Activated naive CD4-positive, alpha-beta T cell treated with anti-CD3 and anti-CD28 coated beads for 36 hours (primary cell): ENCODE measurements at regions not wholly inside any gene's neighbourhood (a gene's known extent, or its start where the extent isn't known, plus 50 kb on each side); places are given as distances from the start of the nearest gene placed in this dataset.
"Not testable (repeated sequence)": the region's sequence is repeated elsewhere in the genome, so short reads cannot be mapped to it uniquely, and the experiment has no call there.

ENCODE experiments used
- CTCF ChIA-PET: fragments of 350-600 bp; sonication (Branson Sonifier 250); formaldehyde crosslinking; loops from one replicate; lab custom pipeline; 2021; ENCODE audit warnings: antibody characterized with exemption; lab: Charles Lee
- DNase-seq: peaks from one replicate; pipeline ENCODE4 v3.0.0-alpha.2; 2020
- H3K27ac Mint-ChIP-seq: one replicate; pipeline ENCODE4 v1.8.0; 2021; ENCODE audit warnings: mild to moderate bottlenecking, mixed read lengths
- H3K27me3 Mint-ChIP-seq: one replicate; pipeline ENCODE4 v1.8.0; 2021; ENCODE audit warnings: low read depth, mixed read lengths
- H3K36me3 Mint-ChIP-seq: one replicate; pipeline ENCODE4 v1.8.0; 2021; ENCODE audit warnings: low read depth, mixed read lengths
- H3K4me1 Mint-ChIP-seq: one replicate; pipeline ENCODE4 v1.8.0; 2021; ENCODE audit warnings: low read depth, mixed read lengths
- H3K4me3 Mint-ChIP-seq: one replicate; pipeline ENCODE4 v1.8.0; 2021; ENCODE audit warnings: mild to moderate bottlenecking, moderate library complexity, mixed read lengths
- H3K9me3 Mint-ChIP-seq: one replicate; pipeline ENCODE4 v1.8.0; 2021; ENCODE audit warnings: mixed read lengths
- intact Hi-C: fragments of 100-400 bp; cut with micrococcal nuclease; formaldehyde crosslinking; loops from one replicate; pipeline ENCODE4 v1.15.1; 2023

DNA sequence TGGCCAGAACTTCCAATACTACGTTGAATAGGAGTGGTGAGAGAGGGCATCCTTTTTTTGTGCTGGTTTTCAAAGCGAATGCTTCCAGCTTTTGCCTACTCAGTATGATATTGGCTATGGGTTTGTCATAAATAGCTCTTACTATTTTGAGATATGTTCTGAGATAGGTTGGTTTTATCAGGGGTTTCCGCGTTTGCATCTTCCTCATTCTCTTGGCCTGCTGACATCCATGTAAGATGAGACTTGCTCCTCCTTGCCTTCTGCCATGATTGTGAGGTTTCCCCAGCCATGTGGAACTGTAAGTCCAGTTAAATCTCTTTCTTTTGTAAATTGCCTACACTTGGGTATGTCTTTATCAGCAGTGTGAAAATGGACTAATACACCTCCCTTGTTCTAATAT, 71.2 kb upstream of the C7orf33 start:
- CTCF ChIA-PET = interaction anchor here (0.6 to 1.4 kb wide), 4 partner anchors 8 to 253 kb away, joined by 3 to 5 read pairs (median 3); no protein-coding TSS in a partner anchor
- DNase-seq, H3K4me3 Mint-ChIP-seq, H3K36me3 Mint-ChIP-seq, intact Hi-C loops, H3K27ac Mint-ChIP-seq, H3K4me1 Mint-ChIP-seq, H3K9me3 Mint-ChIP-seq: not testable (repeated sequence)
- peaks cover 39% of the 10 kb centered on the region for H3K27me3 Mint-ChIP-seq

DNA sequence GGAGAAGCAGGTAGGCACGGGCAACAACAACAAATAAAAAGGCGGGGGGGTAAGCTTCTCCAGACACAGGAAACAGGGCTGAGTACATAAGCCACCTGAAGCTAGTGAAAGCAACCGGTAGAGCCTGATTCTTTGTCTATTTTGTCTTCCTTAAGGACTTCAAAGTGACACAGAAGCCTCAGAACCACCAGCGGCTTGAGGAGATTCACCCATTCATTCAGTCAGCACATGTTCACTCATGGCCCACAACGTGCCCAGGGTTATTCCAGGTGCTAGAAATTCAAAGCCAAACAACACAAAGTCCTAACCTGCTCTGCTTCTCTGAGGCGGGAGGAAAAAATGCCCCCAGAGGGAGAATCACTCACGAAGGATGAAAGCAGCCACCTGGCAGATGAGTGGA, 69.3 kb upstream of the C7orf33 start:
- no peaks in the 10 kb centered on the region for H3K4me1 Mint-ChIP-seq
- no peaks in the 10 kb centered on the region for H3K9me3 Mint-ChIP-seq
- CTCF ChIA-PET = interaction anchor here (0.7 kb wide), 1 partner anchor 231 kb away, joined by 3 read pairs; no protein-coding TSS in a partner anchor
- H3K27me3 Mint-ChIP-seq = peaks cover 50% of the 10 kb centered on the region
- no peak for DNase-seq
- no peaks in the 10 kb centered on the region for H3K36me3 Mint-ChIP-seq
- no peak overlapping the region for H3K4me3 Mint-ChIP-seq
- intact Hi-C loops = no loop called here
- no peak overlapping the region for H3K27ac Mint-ChIP-seq

DNA sequence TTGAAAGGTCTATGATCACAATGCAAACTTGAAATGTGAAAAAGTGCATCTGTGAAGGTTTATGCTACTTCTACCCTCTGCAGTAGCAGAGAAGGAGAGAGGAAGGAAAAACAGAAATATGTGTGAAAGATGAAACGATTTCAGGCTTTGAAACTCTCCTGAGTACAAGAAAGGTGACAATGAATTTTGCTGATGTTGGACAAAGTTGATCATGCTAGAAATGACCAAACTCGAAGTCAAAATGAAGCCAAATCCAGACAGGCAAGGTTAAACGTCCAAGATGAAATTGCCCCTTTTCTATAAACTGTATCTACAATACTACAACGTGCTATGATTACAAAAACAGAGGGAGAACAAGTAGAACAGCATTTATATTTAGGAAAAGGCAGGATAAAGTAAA, 67.0 kb upstream of the C7orf33 start:
- DNase-seq = no peak
- CTCF ChIA-PET = interaction anchor here (0.7 to 2.0 kb wide), 2 partner anchors 19 to 304 kb away, joined by 4 to 5 read pairs; no protein-coding TSS in a partner anchor
- Mint-ChIP-seq H3K4me3 (no peak overlapping the region), H3K36me3 (no peaks in the 10 kb centered on the region), H3K9me3 (no peaks in the 10 kb centered on the region), H3K27ac (no peak overlapping the region), H3K27me3 (peaks cover 44% of the 10 kb centered on the region), H3K4me1 (peaks cover 4% of the 10 kb centered on the region)
- intact Hi-C loops = no loop called here

DNA sequence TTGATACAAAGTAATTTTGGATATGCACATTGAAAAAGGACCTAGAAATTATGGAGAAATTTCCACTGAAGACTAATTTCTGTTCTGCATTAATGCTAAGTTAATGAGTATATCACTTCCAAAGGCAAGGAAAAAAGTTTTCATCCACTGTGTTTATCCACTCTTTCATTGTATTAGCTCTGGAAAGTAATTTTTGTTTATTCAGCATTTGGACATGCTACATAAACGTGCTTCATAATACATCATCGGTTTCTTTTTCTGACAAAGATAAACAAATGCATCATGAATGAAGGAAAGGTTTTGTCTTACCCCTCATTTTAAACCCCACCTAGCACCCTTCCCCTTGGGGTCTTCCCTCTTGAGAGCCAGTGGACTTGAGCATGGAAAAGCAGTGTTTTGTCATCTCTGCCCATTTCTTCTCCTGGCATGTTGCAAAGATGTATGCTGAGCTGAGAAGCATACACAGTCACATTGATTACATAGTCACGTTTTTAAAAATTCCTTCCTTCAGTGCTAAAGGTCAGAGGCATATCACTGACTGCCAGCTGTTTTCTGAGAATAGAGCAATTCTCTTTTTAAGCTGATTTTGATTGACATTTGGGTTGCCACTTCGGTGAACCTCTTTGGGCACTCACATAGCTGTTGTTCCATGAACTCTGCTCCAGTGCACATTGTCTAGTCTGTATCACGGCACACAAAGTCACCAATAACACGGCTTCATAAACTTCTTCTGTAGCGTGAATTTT, 65.9 kb upstream of the C7orf33 start:
- CTCF ChIA-PET = interaction anchor here (0.7 to 2.0 kb wide), 2 partner anchors 20 to 80 kb away, joined by 3 to 5 read pairs; no protein-coding TSS in a partner anchor
- intact Hi-C loops = no loop called here
- H3K9me3 Mint-ChIP-seq = no peaks in the 10 kb centered on the region
- H3K27ac Mint-ChIP-seq = no peak overlapping the region
- no peak overlapping the region for H3K4me3 Mint-ChIP-seq
- H3K27me3 Mint-ChIP-seq = peaks cover 43% of the 10 kb centered on the region
- H3K4me1 Mint-ChIP-seq = peaks cover 4% of the 10 kb centered on the region
- H3K36me3 Mint-ChIP-seq = no peaks in the 10 kb centered on the region
- no peak for DNase-seq

DNA sequence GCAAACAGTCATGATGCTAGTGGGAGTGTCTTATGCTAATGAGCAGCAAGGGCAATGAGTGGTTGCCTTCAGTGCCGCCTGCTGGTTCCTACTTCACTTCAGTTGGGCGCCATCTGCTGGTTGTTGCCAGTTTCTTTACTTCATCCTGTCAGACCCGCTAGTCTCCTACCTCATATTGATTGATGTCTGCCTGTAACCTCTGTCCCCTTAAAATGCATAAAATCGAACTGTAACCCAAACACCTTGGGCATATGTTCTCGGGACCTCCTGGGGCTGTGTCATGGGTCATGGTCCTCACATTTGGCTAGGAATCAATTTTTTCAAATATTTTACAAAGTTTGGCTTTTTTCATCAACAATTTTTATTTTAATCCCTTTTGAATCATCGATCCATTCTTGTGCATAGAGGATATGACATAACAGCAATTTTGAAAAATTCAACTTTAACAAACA, 62.8 kb upstream of the C7orf33 start:
- peak; percentile 98 for DNase-seq
- no peaks in the 10 kb centered on the region for H3K9me3 Mint-ChIP-seq
- intact Hi-C loops = loop anchor here (1.0 kb wide), 4 partner anchors 23 to 439 kb away; no protein-coding TSS in a partner anchor
- peaks cover 4% of the 10 kb centered on the region for H3K4me1 Mint-ChIP-seq
- no peak overlapping the region for H3K27ac Mint-ChIP-seq
- H3K27me3 Mint-ChIP-seq = peaks cover 33% of the 10 kb centered on the region
- H3K4me3 Mint-ChIP-seq = no peak overlapping the region
- H3K36me3 Mint-ChIP-seq = no peaks in the 10 kb centered on the region
- CTCF ChIA-PET = interaction anchor here (0.6 to 3.0 kb wide), 10 partner anchors 16 to 263 kb away, joined by 3 to 24 read pairs (median 4); no protein-coding TSS in a partner anchor

DNA sequence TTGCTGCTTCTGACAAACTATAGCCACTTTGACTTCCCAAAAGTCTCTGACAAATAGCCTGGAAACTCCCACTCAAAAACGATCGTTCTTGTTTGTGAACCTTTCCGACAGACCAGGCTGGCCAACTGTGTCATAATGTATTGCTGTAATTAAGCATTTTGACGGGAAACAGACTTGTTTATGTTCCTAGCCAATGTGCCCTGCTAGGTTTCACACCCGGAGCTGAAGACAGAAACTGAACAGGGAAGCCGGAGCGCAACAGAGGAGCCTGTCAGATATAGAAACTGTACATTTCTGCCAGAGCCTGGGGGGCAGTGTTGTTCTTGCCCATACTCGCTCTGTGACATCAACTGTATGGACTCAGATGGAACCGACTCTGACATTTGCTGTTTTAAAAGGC, 55.3 kb upstream of the C7orf33 start:
- H3K36me3 Mint-ChIP-seq = no peaks in the 10 kb centered on the region
- H3K4me1 Mint-ChIP-seq = peaks cover 10% of the 10 kb centered on the region
- peak; percentile 79 for DNase-seq
- intact Hi-C loops = loop anchor here (1.0 kb wide), 8 partner anchors 28 to 427 kb away; no protein-coding TSS in a partner anchor
- peak overlapping the region; percentile 69 for H3K4me3 Mint-ChIP-seq
- H3K9me3 Mint-ChIP-seq = peaks cover 1% of the 10 kb centered on the region
- peak overlapping the region; percentile 76 for H3K27ac Mint-ChIP-seq
- CTCF ChIA-PET = interaction anchor here (1.0 to 2.6 kb wide), 4 partner anchors 8 to 40 kb away, joined by 3 to 11 read pairs (median 4); no protein-coding TSS in a partner anchor
- H3K27me3 Mint-ChIP-seq = peaks cover 10% of the 10 kb centered on the region

DNA sequence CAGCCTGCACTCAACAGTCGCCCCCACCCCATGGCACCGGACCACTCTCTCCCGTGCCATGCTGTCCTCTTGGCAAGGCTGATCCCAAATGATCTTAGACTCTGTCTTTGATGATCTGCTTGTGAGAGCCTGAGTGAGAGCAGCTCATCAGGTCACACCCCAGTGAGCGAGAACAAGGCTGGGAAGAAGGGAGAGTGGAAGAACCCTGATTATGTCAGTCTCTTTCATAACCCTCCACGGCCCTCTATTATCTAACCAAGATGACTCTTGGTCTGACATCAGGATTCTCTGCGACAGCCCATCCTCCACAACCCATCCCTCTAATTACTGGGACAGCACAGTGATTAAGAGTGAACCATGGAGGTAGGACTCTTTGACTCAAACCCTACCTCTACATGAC, 53.1 kb upstream of the C7orf33 start:
- Mint-ChIP-seq H3K27me3 (peaks cover 5% of the 10 kb centered on the region), H3K9me3 (peaks cover 1% of the 10 kb centered on the region), H3K36me3 (no peaks in the 10 kb centered on the region), H3K27ac (no peak overlapping the region), H3K4me1 (peaks cover 10% of the 10 kb centered on the region), H3K4me3 (no peak overlapping the region)
- no peak for DNase-seq
- intact Hi-C loops = no loop called here
- CTCF ChIA-PET = no interaction called here

DNA sequence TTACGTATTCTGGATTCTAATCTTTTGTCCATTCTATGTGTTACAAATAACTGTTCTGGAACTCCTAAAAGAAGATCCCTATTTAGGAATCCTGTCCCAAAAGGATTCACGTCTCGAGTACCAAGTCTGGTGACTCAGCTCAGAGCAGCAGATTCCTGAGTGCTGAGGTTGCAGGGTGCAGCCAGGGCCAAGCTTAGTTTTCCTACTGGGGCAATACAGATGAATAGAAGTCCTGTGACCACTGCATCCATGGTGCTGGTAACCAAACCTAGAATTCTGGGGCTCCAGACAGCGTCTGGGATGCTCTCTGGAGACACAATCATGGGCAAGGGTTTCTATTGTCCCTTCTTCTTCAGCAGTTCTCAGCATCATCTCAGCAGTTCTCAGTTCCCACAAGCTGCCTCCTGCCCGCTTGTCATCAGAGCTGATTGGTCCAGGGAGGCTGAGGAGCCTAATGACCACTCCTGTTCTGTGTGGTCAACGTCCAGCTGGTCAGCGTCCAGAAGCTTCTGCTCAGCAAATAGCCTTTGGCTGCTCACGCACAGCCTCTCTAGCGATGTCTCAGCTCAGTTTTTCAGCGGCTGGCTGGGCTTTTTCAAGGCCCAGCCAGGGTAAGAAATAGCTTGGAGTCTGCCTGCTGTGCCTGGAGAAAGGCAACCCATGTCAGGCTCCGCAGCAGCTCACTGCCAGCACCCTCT, 50.4 kb upstream of the C7orf33 start:
- H3K36me3 Mint-ChIP-seq = no peaks in the 10 kb centered on the region
- no peaks in the 10 kb centered on the region for H3K27me3 Mint-ChIP-seq
- CTCF ChIA-PET = interaction anchor here (1.1 to 2.0 kb wide), 2 partner anchors 36 to 40 kb away, joined by 3 to 4 read pairs; no protein-coding TSS in a partner anchor
- H3K9me3 Mint-ChIP-seq = no peaks in the 10 kb centered on the region
- intact Hi-C loops = no loop called here
- no peak overlapping the region for H3K27ac Mint-ChIP-seq
- no peak for DNase-seq
- H3K4me1 Mint-ChIP-seq = peaks cover 6% of the 10 kb centered on the region
- no peak overlapping the region for H3K4me3 Mint-ChIP-seq
